ENCODE measurements at regions not wholly inside any gene's neighbourhood (a gene's known extent, or its start where the extent isn't known, plus 50 kb on each side); places are given as distances from the start of the nearest gene placed in this dataset.
A peak's percentile ranks its signal among the peaks of the same experiment; 100 is the strongest.
"Not testable (repeated sequence)": the region's sequence is repeated elsewhere in the genome, so short reads cannot be mapped to it uniquely, and the experiment has no call there.

GRCh38 chr2:12613137-12613835 is 103.5 kb upstream of the TRIB2 start:
- no peak overlapping the region for H3K4me3 ChIP-seq
- H3K9me3 ChIP-seq, result no peaks in the 10 kb centered on the region
- no peaks in the 10 kb centered on the region for H3K27me3 ChIP-seq (ENCODE audit: low read depth)
- DNase-seq (ENCODE audit: low spot score in 2 of 2), result no peak
- no peaks in the 10 kb centered on the region for H3K36me3 ChIP-seq (replicated peaks)
- H3K4me1 ChIP-seq, result no peaks in the 10 kb centered on the region
- in situ Hi-C loops (cut with MboI; ENCODE audit: low sequenced_read_pairs), result no loop called here

- H3K4me1 ChIP-seq, result no peaks in the 10 kb centered on the region
- DNase-seq (ENCODE audit: low spot score in 2 of 2), result no peak
- no peaks in the 10 kb centered on the region for H3K27me3 ChIP-seq (ENCODE audit: low read depth)
- no peak overlapping the region for H3K4me3 ChIP-seq
- H3K9me3 ChIP-seq, result no peaks in the 10 kb centered on the region
- in situ Hi-C loops (cut with MboI; ENCODE audit: low sequenced_read_pairs), result no loop called here
- H3K36me3 ChIP-seq (replicated peaks), result no peaks in the 10 kb centered on the region
These were observed 101.2 kb upstream of the TRIB2 start for GRCh38 chr2:12615509-12615908.

DNA sequence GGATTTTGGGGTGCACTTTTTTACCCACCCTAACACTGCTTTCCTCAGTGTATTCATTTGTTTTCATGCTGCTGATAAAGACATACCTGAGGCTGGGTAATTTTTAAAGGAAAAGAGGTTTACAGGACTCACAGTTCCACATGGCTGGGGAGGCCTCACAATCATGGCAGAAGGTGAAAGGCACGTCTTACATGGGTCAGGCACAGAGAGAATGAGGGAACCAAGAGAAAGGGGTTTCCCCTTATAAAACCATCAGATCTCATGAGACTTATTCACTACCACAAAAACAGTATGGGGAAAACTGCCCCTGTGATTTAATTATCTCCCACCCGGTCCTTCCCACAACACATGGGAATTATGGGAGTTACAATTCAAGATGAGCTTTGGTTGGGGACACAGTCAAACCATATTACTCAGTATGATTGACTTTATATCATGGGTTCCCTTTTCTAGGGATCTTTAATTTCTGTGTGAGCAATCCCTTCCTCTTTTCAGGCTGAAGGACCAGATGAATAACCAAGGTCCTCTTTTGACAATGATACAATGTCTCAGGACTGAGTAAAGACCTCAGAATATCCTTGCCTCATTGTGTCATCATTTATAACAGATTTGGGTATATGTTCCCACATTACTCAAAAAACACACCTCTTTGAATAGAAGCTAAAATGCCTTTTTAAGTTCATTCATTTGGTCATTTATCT is 100.1 kb upstream of the TRIB2 start:
- Histone ChIP-seq H3K4me1 (no peaks in the 10 kb centered on the region), H3K27me3 (ENCODE audit: low read depth) (no peaks in the 10 kb centered on the region), H3K9me3 (no peaks in the 10 kb centered on the region), H3K36me3 (replicated peaks) (no peaks in the 10 kb centered on the region), H3K4me3 (no peak overlapping the region)
- no peak for DNase-seq (ENCODE audit: low spot score in 2 of 2)
- in situ Hi-C loops (cut with MboI; ENCODE audit: low sequenced_read_pairs), result no loop called here

DNA sequence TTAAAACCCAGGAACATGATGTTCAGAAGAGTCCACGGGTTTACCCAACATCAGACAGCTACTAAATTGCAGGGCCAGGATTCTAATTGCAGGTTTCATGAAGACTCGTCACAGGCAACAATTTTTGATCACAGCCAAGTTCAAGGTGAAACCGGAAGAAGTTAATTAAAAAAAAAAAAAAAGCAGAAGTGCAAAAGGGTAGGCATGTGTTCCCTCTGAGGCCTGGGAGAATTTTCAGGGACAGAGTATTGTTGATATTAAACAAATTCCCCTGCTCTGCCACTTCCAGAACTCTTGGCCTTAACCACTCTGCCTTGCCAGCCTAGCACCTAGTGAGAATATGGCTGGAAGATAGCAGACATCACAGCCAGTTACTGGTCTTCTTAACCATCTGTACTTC is 99.4 kb upstream of the TRIB2 start:
- Histone ChIP-seq H3K27me3 (ENCODE audit: low read depth) (no peaks in the 10 kb centered on the region), H3K4me3 (no peak overlapping the region), H3K9me3 (no peaks in the 10 kb centered on the region), H3K36me3 (replicated peaks) (no peaks in the 10 kb centered on the region), H3K4me1 (no peaks in the 10 kb centered on the region)
- DNase-seq (ENCODE audit: low spot score in 2 of 2), result no peak
- in situ Hi-C loops (cut with MboI; ENCODE audit: low sequenced_read_pairs), result no loop called here

- H3K4me3 ChIP-seq, result no peak overlapping the region
- in situ Hi-C loops (cut with MboI; ENCODE audit: low sequenced_read_pairs), result no loop called here
- H3K27me3 ChIP-seq (ENCODE audit: low read depth), result no peaks in the 10 kb centered on the region
- H3K4me1 ChIP-seq, result no peaks in the 10 kb centered on the region
- no peaks in the 10 kb centered on the region for H3K36me3 ChIP-seq (replicated peaks)
- no peaks in the 10 kb centered on the region for H3K9me3 ChIP-seq
- no peak for DNase-seq (ENCODE audit: low spot score in 2 of 2)
These were observed 98.9 kb upstream of the TRIB2 start for GRCh38 chr2:12617853-12618252.

DNA sequence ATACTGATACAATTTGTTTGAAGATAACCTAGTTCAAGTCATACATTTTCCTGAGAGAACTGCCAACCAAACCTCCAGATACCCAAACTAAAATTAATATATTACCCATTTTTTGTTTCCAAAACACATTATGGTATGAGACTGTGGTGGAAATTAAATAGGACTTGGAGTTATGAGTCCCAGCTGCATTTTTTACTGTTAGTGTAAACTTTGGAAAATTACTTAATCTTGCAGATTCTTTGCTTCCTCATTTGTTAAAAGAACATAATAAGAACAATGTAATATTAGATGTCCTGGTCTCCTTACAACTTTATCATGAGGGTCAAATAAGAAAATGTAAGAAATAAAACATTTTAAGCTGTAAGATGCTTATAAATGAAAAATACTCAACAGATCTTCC is 98.2 kb upstream of the TRIB2 start:
- Histone ChIP-seq H3K27me3 (ENCODE audit: low read depth) (no peaks in the 10 kb centered on the region), H3K36me3 (replicated peaks) (no peaks in the 10 kb centered on the region), H3K9me3 (no peaks in the 10 kb centered on the region), H3K4me3 (no peak overlapping the region), H3K4me1 (no peaks in the 10 kb centered on the region)
- in situ Hi-C loops (cut with MboI; ENCODE audit: low sequenced_read_pairs), result no loop called here
- no peak for DNase-seq (ENCODE audit: low spot score in 2 of 2)

DNA sequence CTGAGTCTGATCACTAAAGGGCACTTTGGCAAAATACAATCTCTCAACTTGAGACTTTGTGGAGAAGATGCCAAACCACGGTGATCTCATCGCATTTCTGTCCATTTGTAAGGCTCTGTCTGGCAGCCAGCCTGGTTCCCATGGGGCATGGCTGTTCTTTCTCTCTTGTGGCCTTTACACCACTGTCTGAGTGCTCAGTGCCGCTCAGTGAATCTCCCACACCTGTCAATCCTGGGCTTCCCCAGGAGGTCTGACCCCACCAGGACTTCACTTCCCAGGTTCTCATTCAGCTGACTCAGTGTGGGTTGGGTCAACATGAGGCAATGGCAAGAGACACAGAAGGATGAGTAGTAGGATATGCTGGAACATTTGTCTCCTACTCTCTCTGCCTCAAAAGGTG is 96.8 kb upstream of the TRIB2 start:
- no peak overlapping the region for H3K4me3 ChIP-seq
- H3K4me1 ChIP-seq, result no peaks in the 10 kb centered on the region
- DNase-seq (ENCODE audit: low spot score in 2 of 2), result no peak
- no peaks in the 10 kb centered on the region for H3K27me3 ChIP-seq (ENCODE audit: low read depth)
- no peaks in the 10 kb centered on the region for H3K36me3 ChIP-seq (replicated peaks)
- no peaks in the 10 kb centered on the region for H3K9me3 ChIP-seq
- in situ Hi-C loops (cut with MboI; ENCODE audit: low sequenced_read_pairs), result no loop called here

- H3K9me3 ChIP-seq, result no peaks in the 10 kb centered on the region
These were observed 96.0 kb upstream of the TRIB2 start for GRCh38 chr2:12620759-12621158.

DNA sequence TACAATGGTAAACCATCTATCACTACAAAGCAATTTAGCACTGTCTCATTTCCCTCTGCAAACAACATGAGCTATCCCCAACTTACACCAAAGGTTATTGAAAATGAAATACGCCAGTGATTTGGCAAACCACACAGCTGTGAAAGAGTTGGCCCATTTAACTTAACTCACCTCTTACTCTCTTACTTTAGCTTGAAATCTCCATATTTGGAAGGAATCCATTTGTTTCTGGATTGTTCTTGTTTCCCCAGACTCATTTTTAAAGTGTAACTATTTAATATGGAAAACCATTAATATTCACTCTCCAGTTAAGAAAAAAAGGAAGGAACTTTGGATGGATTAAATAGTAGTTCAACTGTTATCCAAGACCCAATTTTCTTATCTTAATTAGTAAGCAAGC is 93.7 kb upstream of the TRIB2 start:
- in situ Hi-C loops (cut with MboI; ENCODE audit: low sequenced_read_pairs), result no loop called here
- Histone ChIP-seq H3K36me3 (replicated peaks) (no peaks in the 10 kb centered on the region), H3K27me3 (ENCODE audit: low read depth) (no peaks in the 10 kb centered on the region), H3K4me1 (no peaks in the 10 kb centered on the region), H3K4me3 (no peak overlapping the region), H3K9me3 (no peaks in the 10 kb centered on the region)
- no peak for DNase-seq (ENCODE audit: low spot score in 2 of 2)

More at GRCh38 chr2:12620759-12621158, 96.0 kb upstream of the TRIB2 start:
- Histone ChIP-seq H3K27me3 (ENCODE audit: low read depth) (no peaks in the 10 kb centered on the region), H3K4me3 (no peak overlapping the region), H3K36me3 (replicated peaks) (no peaks in the 10 kb centered on the region), H3K4me1 (no peaks in the 10 kb centered on the region)
- in situ Hi-C loops (cut with MboI; ENCODE audit: low sequenced_read_pairs), result no loop called here
- no peak for DNase-seq (ENCODE audit: low spot score in 2 of 2)

GRCh38 chr2:12624384-12624783 is 92.4 kb upstream of the TRIB2 start:
- H3K4me3 ChIP-seq, result no peak overlapping the region
- no peak for DNase-seq (ENCODE audit: low spot score in 2 of 2)
- in situ Hi-C loops (cut with MboI; ENCODE audit: low sequenced_read_pairs), result no loop called here

DNA sequence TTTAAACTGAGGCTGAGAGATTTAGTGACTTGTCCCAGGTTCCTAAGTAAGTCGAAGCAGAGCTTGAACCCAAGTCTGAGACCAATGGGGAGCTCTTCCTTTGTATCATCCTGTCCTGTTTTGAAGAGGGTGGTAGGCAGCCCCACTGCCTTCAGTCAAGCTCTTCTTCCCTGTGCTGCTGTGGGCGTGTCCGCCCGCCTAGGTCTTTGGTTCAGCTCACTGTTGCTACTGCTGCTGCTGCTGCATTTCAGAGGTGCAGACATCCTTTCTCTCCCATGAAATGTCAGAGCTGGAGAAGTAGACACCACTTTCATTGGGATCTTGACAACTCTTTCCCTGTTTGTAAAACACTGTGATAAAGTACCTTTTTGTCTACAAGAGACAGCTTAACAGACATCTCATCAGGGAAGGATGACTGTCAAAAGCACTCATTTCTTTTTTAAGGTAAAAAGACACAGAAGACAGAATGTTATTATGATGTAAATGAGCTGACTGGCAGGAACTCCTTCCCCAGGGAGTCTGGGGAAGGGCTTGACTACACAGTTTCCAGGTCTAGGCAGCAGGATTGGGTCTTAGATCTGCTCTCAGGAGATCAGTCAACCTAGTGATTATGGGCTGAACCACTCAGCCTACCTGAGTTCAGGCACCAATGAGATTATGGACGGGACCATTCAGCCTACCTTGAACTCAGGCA is 91.7 kb upstream of the TRIB2 start:
- in situ Hi-C loops (cut with MboI; ENCODE audit: low sequenced_read_pairs), result no loop called here
- Histone ChIP-seq H3K27me3 (ENCODE audit: low read depth) (no peaks in the 10 kb centered on the region), H3K36me3 (replicated peaks) (no peaks in the 10 kb centered on the region), H3K9me3 (no peaks in the 10 kb centered on the region), H3K4me1 (no peaks in the 10 kb centered on the region), H3K4me3 (no peak overlapping the region)
- peak; percentile 9 to 16 for DNase-seq (ENCODE audit: low spot score in 2 of 2)

More at GRCh38 chr2:12624384-12624783, 92.4 kb upstream of the TRIB2 start:
- H3K36me3 ChIP-seq (replicated peaks), result no peaks in the 10 kb centered on the region
- H3K9me3 ChIP-seq, result no peaks in the 10 kb centered on the region
- no peaks in the 10 kb centered on the region for H3K4me1 ChIP-seq
- no peaks in the 10 kb centered on the region for H3K27me3 ChIP-seq (ENCODE audit: low read depth)

- H3K9me3 ChIP-seq; H3K27me3 ChIP-seq (ENCODE audit: low read depth); H3K4me1 ChIP-seq; DNase-seq (ENCODE audit: low spot score in 2 of 2); H3K36me3 ChIP-seq (replicated peaks); H3K4me3 ChIP-seq; in situ Hi-C loops (cut with MboI; ENCODE audit: low sequenced_read_pairs): not testable (repeated sequence)
These were observed 88.2 kb upstream of the TRIB2 start for GRCh38 chr2:12628541-12628940.

GRCh38 chr2:12636837-12637581 is 79.7 kb upstream of the TRIB2 start:
- Histone ChIP-seq H3K36me3 (replicated peaks) (no peaks in the 10 kb centered on the region), H3K4me3 (no peak overlapping the region), H3K27me3 (ENCODE audit: low read depth) (no peaks in the 10 kb centered on the region), H3K9me3 (no peaks in the 10 kb centered on the region), H3K4me1 (no peaks in the 10 kb centered on the region)
- in situ Hi-C loops (cut with MboI; ENCODE audit: low sequenced_read_pairs), result no loop called here
- DNase-seq (ENCODE audit: low spot score in 2 of 2), result no peak

- Histone ChIP-seq H3K4me1 (no peaks in the 10 kb centered on the region), H3K27me3 (ENCODE audit: low read depth) (no peaks in the 10 kb centered on the region), H3K9me3 (no peaks in the 10 kb centered on the region), H3K4me3 (no peak overlapping the region), H3K36me3 (replicated peaks) (no peaks in the 10 kb centered on the region)
- in situ Hi-C loops (cut with MboI; ENCODE audit: low sequenced_read_pairs), result no loop called here
- DNase-seq (ENCODE audit: low spot score in 2 of 2), result no peak
These were observed 79.0 kb upstream of the TRIB2 start for GRCh38 chr2:12637754-12638153.

Measured in HAP-1 (cell line).